ENCODE measurements at regions not wholly inside any gene's neighbourhood (a gene's known extent, or its start where the extent isn't known, plus 50 kb on each side); places are given as distances from the start of the nearest gene placed in this dataset.

DNA sequence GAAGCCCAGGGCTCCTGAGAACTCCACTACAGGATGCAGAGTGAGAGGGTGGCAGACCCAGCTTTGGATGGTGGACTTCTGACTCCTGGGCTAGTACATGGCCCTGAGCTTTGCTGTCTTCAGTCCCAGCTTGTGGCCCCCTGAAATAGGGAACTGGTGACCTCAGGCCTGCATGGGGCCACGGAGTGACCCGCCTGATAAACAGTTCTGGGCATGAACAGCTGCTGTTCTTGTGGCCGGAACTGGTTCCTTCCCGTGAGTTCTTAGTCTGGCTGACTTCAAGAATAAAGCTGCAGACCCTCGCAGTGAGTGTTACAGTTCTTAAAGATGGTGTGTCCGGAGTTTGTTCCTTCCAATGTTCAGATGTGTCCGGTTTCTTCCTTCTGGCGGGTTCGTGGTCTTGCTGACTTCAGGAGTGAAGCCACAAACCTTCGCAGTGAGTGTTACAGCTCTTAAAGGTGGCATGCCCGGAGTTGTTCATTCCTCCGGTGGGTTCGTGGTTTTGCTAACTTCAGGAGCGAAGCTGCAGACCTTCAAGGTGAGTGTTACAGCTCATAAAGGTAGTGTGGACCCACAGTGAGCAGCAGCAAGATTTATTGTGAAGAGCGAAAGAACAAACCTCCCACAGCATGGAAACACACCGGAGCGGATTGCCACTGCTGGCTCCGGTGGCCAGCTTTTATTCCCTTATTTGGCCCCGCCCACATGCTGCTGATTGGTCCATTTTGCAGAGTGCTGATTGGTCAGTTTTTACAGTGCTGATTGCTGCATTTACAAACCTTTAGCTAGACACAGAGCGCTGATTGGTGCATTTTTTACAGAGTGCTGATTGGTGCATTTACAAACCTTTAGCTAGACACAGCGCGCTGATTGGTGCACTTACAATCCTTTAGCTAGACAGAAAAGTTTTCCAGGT is 268.0 kb downstream of the ZEB1 start:
- dilution Hi-C loops (cut with HindIII; ENCODE audit: low sequenced_read_pairs, unreplicated experiment) (no loop called here), intact Hi-C loops (cut with micrococcal nuclease) (no loop called here), in situ Hi-C loops (cut with MboI; ENCODE audit: low sequenced_read_pairs) (no loop called here)
- Histone ChIP-seq H4K20me1 (ENCODE audit: insufficient read depth, low read length) (no peaks in the 10 kb centered on the region), H2BK15ac (ENCODE audit: low read depth, low read length) (no peak overlapping the region), H2AFZ (replicated peaks; ENCODE audit: low read length, poor library complexity) (no peak overlapping the region), H3K9me1 (ENCODE audit: insufficient read depth, low read length) (no peaks in the 10 kb centered on the region), H4K5ac (ENCODE audit: low read depth, low read length) (no peak overlapping the region), H3K23ac (ENCODE audit: low read depth, low read length) (no peak overlapping the region), H3K4me3 (ENCODE audit: insufficient read depth, low read depth, low read length) (no peak overlapping the region), H3K36me3 (ENCODE audit: control insufficient read depth, insufficient read depth, low read length) (no peaks in the 10 kb centered on the region), H4K91ac (ENCODE audit: insufficient read depth, low read depth, low read length) (no peak overlapping the region), H3K4ac (ENCODE audit: low read depth, low read length) (no peak overlapping the region), H2AK5ac (ENCODE audit: low read depth, low read length) (no peak overlapping the region), H2AK9ac (replicated peaks; ENCODE audit: low read depth, low read length, poor library complexity) (no peak overlapping the region), H3K4me1 (ENCODE audit: control insufficient read depth, insufficient read depth, low read length) (peaks cover 8% of the 10 kb centered on the region), H3K18ac (ENCODE audit: low read depth, low read length) (no peak overlapping the region), H2BK5ac (ENCODE audit: low read depth, low read length, poor library complexity, severe bottlenecking) (no peak overlapping the region), H3K56ac (ENCODE audit: extremely low read depth, insufficient read depth, low read length) (no peak overlapping the region), H2BK120ac (ENCODE audit: low read depth, low read length) (no peak overlapping the region), H3K27me3 (ENCODE audit: control insufficient read depth, insufficient read depth, low read length) (no peaks in the 10 kb centered on the region), H3K14ac (replicated peaks; ENCODE audit: low read depth, low read length) (no peak overlapping the region), H3K4me2 (ENCODE audit: low read depth, low read length) (no peak overlapping the region), H3K27ac (ENCODE audit: insufficient read depth, low read length) (no peak overlapping the region), H3K9me3 (ENCODE audit: control insufficient read depth, insufficient read depth, low read length) (peaks cover 2% of the 10 kb centered on the region; the same call in 1 of the 2 replicates), H3K79me1 (ENCODE audit: low read depth in 1 of 2, low read length in 2 of 2) (no peaks in the 10 kb centered on the region), H3K9ac (ENCODE audit: low read depth, low read length) (no peak overlapping the region), H2BK20ac (ENCODE audit: low read depth, low read length) (no peak overlapping the region), H4K8ac (ENCODE audit: low read depth in 2 of 2, low read length in 2 of 2) (no peak overlapping the region)
- no peak for ATAC-seq (ENCODE audit: low read depth)
- no peak for DNase-seq
- ChIA-PET CTCF (no interaction called here), POLR2A (ENCODE audit: unreplicated experiment) (no interaction called here)
- TF ChIP-seq, protein P1, sequence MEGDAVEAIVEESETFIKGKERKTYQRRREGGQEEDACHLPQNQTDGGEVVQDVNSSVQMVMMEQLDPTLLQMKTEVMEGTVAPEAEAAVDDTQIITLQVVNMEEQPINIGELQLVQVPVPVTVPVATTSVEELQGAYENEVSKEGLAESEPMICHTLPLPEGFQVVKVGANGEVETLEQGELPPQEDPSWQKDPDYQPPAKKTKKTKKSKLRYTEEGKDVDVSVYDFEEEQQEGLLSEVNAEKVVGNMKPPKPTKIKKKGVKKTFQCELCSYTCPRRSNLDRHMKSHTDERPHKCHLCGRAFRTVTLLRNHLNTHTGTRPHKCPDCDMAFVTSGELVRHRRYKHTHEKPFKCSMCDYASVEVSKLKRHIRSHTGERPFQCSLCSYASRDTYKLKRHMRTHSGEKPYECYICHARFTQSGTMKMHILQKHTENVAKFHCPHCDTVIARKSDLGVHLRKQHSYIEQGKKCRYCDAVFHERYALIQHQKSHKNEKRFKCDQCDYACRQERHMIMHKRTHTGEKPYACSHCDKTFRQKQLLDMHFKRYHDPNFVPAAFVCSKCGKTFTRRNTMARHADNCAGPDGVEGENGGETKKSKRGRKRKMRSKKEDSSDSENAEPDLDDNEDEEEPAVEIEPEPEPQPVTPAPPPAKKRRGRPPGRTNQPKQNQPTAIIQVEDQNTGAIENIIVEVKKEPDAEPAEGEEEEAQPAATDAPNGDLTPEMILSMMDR (conservative IDR thresholded peaks at IDR 0.05; ENCODE audit: low read depth, low read length) = no peak
- TF ChIP-seq RCOR1 (IDR thresholded peaks at IDR 0.05; ENCODE audit: insufficient replicate concordance, low read length) = no peak
- TF ChIP-seq FOS (IDR thresholded peaks at IDR 0.05; ENCODE audit: low read depth, low read length) = no peak
- no peak for TF ChIP-seq CEBPB (IDR thresholded peaks at IDR 0.05; ENCODE audit: low read depth, low read length)
- TF ChIP-seq RAD21 (IDR thresholded peaks at IDR 0.05; ENCODE audit: low read length) = no peak
- TF ChIP-seq MAZ (IDR thresholded peaks at IDR 0.05; ENCODE audit: borderline replicate concordance, low read depth, low read length) = no peak
- no peak for TF ChIP-seq RFX5 (IDR thresholded peaks at IDR 0.05; ENCODE audit: low read depth, low read length)
- TF ChIP-seq, protein P2, sequence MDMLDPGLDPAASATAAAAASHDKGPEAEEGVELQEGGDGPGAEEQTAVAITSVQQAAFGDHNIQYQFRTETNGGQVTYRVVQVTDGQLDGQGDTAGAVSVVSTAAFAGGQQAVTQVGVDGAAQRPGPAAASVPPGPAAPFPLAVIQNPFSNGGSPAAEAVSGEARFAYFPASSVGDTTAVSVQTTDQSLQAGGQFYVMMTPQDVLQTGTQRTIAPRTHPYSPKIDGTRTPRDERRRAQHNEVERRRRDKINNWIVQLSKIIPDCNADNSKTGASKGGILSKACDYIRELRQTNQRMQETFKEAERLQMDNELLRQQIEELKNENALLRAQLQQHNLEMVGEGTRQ (IDR thresholded peaks at IDR 0.05; ENCODE audit: low read depth, low read length) = no peak
- TF ChIP-seq POLR2A (IDR thresholded peaks at IDR 0.05; ENCODE audit: low read depth, low read length) = no peak
- no peak for TF ChIP-seq SMC3 (IDR thresholded peaks at IDR 0.05; ENCODE audit: low read depth, low read length)
- TF ChIP-seq, protein P3, sequence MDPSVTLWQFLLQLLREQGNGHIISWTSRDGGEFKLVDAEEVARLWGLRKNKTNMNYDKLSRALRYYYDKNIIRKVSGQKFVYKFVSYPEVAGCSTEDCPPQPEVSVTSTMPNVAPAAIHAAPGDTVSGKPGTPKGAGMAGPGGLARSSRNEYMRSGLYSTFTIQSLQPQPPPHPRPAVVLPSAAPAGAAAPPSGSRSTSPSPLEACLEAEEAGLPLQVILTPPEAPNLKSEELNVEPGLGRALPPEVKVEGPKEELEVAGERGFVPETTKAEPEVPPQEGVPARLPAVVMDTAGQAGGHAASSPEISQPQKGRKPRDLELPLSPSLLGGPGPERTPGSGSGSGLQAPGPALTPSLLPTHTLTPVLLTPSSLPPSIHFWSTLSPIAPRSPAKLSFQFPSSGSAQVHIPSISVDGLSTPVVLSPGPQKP (IDR thresholded peaks at IDR 0.05; ENCODE audit: borderline replicate concordance, low read depth, low read length) = no peak
- WGBS, 2 experiments (ENCODE audit: extremely low coverage in 2 of 2, insufficient read length in 1 of 2) = 91% methylated on average over 11 of the region's 22 CpGs; no CpG with 5 or more reads in 1 of the 2 experiments
- no TSS peak for BruUV-seq (replicated peaks)
